Osteoblast (primary cell): ENCODE measurements at regions not wholly inside any gene's neighbourhood (a gene's known extent, or its start where the extent isn't known, plus 50 kb on each side); places are given as distances from the start of the nearest gene placed in this dataset.
A peak's percentile ranks its signal among the peaks of the same experiment; 100 is the strongest.

Experiments
- DNase-seq: peaks from one replicate; pipeline ENCODE4 v3.0.0; 2011; ENCODE audit warnings: low spot score, mixed read lengths; ENCODE audit not compliant: insufficient read length; ENCODE audit errors: missing footprints
- H2AFZ ChIP-seq: 2 replicates; pipeline ENCODE4 v1.6.0; 2011; ENCODE audit warnings: mild to moderate bottlenecking, low read length
- H3K27ac ChIP-seq: 2 replicates; pipeline ENCODE4 v1.5.1; 2011; ENCODE audit warnings: mild to moderate bottlenecking, low read depth, low read length, moderate library complexity
- H3K27me3 ChIP-seq: 2 replicates; pipeline ENCODE4 v1.6.0; 2012; ENCODE audit warnings: mild to moderate bottlenecking, control low read depth, inconsistent platforms, low read length, moderate library complexity; ENCODE audit not compliant: insufficient read depth
- H3K36me3 ChIP-seq: 2 replicates; pipeline ENCODE4 v1.5.1; 2011; ENCODE audit warnings: mild to moderate bottlenecking, low read length, control low read depth, moderate library complexity; ENCODE audit not compliant: insufficient read depth
- H3K4me1 ChIP-seq: 2 replicates; pipeline ENCODE4 v1.5.1; 2011; ENCODE audit warnings: mild to moderate bottlenecking, low read length, control low read depth, moderate library complexity; ENCODE audit not compliant: insufficient read depth
- H3K4me2 ChIP-seq: 2 replicates; pipeline ENCODE4 v1.6.0; 2011; ENCODE audit warnings: mild to moderate bottlenecking, low read length; ENCODE audit not compliant: insufficient read depth
- H3K4me3 ChIP-seq: fragments of 200-600 bp; sonication (generic); 3 replicates; pipeline ENCODE4 v1.5.1; 2012; ENCODE audit warnings: mild to moderate bottlenecking, low read length, inconsistent platforms; ENCODE audit not compliant: insufficient read depth
- H3K79me2 ChIP-seq: 2 replicates; pipeline ENCODE4 v1.6.0; 2012; ENCODE audit warnings: mild to moderate bottlenecking, low read length, control low read depth, inconsistent platforms; ENCODE audit not compliant: insufficient read depth
- H3K9me3 ChIP-seq: 2 replicates; pipeline ENCODE4 v1.5.1; 2011; ENCODE audit warnings: low read depth, low read length, control low read depth
- H4K20me1 ChIP-seq: 2 replicates; pipeline ENCODE4 v1.6.0; 2012; ENCODE audit warnings: mild to moderate bottlenecking, low read length, control low read depth; ENCODE audit not compliant: insufficient read depth
- CTCF ChIP-seq: IDR thresholded peaks from 2 replicates; pipeline ENCODE4 v1.5.1; 2011; ENCODE audit warnings: mild to moderate bottlenecking, low read depth, low read length, moderate library complexity; ENCODE audit errors: extremely low read depth

GRCh38 chr10:100653238-100653956 is 92.0 kb upstream of the PAX2 start:
- H3K36me3 ChIP-seq = no peaks in the 10 kb centered on the region
- H3K4me2 ChIP-seq = no peak overlapping the region
- no peaks in the 10 kb centered on the region for H3K79me2 ChIP-seq
- DNase-seq = peak; percentile 82
- peaks cover 58% of the 10 kb centered on the region for H3K27me3 ChIP-seq
- H2AFZ ChIP-seq = no peak overlapping the region
- H3K4me3 ChIP-seq = no peak overlapping the region
- H3K9me3 ChIP-seq = no peaks in the 10 kb centered on the region
- no peaks in the 10 kb centered on the region for H4K20me1 ChIP-seq
- no peak overlapping the region for H3K27ac ChIP-seq
- no peaks in the 10 kb centered on the region for H3K4me1 ChIP-seq
- TF ChIP-seq CTCF = no peak

- H3K9me3 ChIP-seq = no peaks in the 10 kb centered on the region
- peak; percentile 83 for DNase-seq
- H3K36me3 ChIP-seq = no peaks in the 10 kb centered on the region
- no peak for TF ChIP-seq CTCF
- peaks cover 65% of the 10 kb centered on the region for H3K27me3 ChIP-seq
- no peaks in the 10 kb centered on the region for H4K20me1 ChIP-seq
- H2AFZ ChIP-seq = no peak overlapping the region
- no peaks in the 10 kb centered on the region for H3K79me2 ChIP-seq
- H3K4me3 ChIP-seq = no peak overlapping the region
- H3K27ac ChIP-seq = no peak overlapping the region
- no peaks in the 10 kb centered on the region for H3K4me1 ChIP-seq
- no peak overlapping the region for H3K4me2 ChIP-seq
Observed at GRCh38 chr10:100653957-100654781, 91.2 kb upstream of the PAX2 start.

GRCh38 chr10:100654782-100655325 is 90.5 kb upstream of the PAX2 start:
- Histone ChIP-seq H3K4me1 (no peaks in the 10 kb centered on the region), H3K4me2 (no peak overlapping the region), H4K20me1 (no peaks in the 10 kb centered on the region), H3K79me2 (no peaks in the 10 kb centered on the region), H2AFZ (no peak overlapping the region), H3K27me3 (peaks cover 72% of the 10 kb centered on the region), H3K36me3 (no peaks in the 10 kb centered on the region), H3K27ac (no peak overlapping the region), H3K9me3 (no peaks in the 10 kb centered on the region), H3K4me3 (no peak overlapping the region)
- peak; percentile 82 for DNase-seq
- no peak for TF ChIP-seq CTCF

GRCh38 chr10:100655326-100655759 is 90.0 kb upstream of the PAX2 start:
- Histone ChIP-seq H3K4me3 (no peak overlapping the region), H3K4me1 (no peaks in the 10 kb centered on the region), H2AFZ (no peak overlapping the region), H3K79me2 (no peaks in the 10 kb centered on the region), H3K27ac (no peak overlapping the region), H3K4me2 (no peak overlapping the region), H3K27me3 (peaks cover 77% of the 10 kb centered on the region), H3K36me3 (no peaks in the 10 kb centered on the region), H3K9me3 (no peaks in the 10 kb centered on the region), H4K20me1 (no peaks in the 10 kb centered on the region)
- DNase-seq = peak; percentile 89
- no peak for TF ChIP-seq CTCF
